IMR-90 (cell line): ENCODE measurements at regions not wholly inside any gene's neighbourhood (a gene's known extent, or its start where the extent isn't known, plus 50 kb on each side); places are given as distances from the start of the nearest gene placed in this dataset.

Source experiments
- ATAC-seq: fragments of 200-7000 bp; cut with Tn5 transposase; 2 replicates; pipeline ENCODE4 v1.9.1; 2020; ENCODE audit warnings: low read depth, mild to moderate bottlenecking, moderate library complexity
- BruUV-seq: library from RNA; stranded (reverse); fragments of 400-500 nt; replicated peaks from 2 replicates; lab custom pipeline; 2021; lab: Mats Ljungman, UMichigan
- CTCF ChIA-PET: fragments of 300-600 bp; formaldehyde crosslinking; extraction: SDS; loops from one replicate; lab custom pipeline; 2021; ENCODE audit warnings: antibody characterized with exemption; lab: Yijun Ruan, JAX
- POLR2A ChIA-PET: fragments of 300-600 bp; sonication (Branson Sonifier 250); formaldehyde crosslinking; loops from one replicate; lab custom pipeline; 2022; ENCODE audit warnings: antibody characterized with exemption; ENCODE audit not compliant: unreplicated experiment; lab: Charles Lee
- DNase-seq: peaks from one replicate; pipeline ENCODE4 v3.0.0; 2013
- H2AFZ ChIP-seq: replicated peaks from 2 replicates; pipeline ENCODE3; 2013; ENCODE audit warnings: low read length, mild to moderate bottlenecking; ENCODE audit not compliant: poor library complexity
- H2AK5ac ChIP-seq: 2 replicates; pipeline ENCODE4 v1.6.1; 2013; ENCODE audit warnings: low read depth, low read length, inconsistent platforms
- H2AK9ac ChIP-seq: replicated peaks from 2 replicates; pipeline ENCODE3; 2013; ENCODE audit warnings: mild to moderate bottlenecking, low read depth, low read length, moderate library complexity; ENCODE audit not compliant: poor library complexity
- H2BK120ac ChIP-seq: 2 replicates; pipeline ENCODE4 v1.6.1; 2013; ENCODE audit warnings: low read depth, low read length, inconsistent platforms
- H2BK15ac ChIP-seq: 3 replicates; pipeline ENCODE4 v1.6.1; 2013; ENCODE audit warnings: low read depth, low read length, inconsistent platforms
- H2BK20ac ChIP-seq: 2 replicates; pipeline ENCODE4 v1.6.1; 2013; ENCODE audit warnings: low read depth, mild to moderate bottlenecking, inconsistent platforms, low read length, moderate library complexity
- H2BK5ac ChIP-seq: 2 replicates; pipeline ENCODE4 v1.6.1; 2013; ENCODE audit warnings: mild to moderate bottlenecking, low read depth, low read length, inconsistent platforms; ENCODE audit not compliant: poor library complexity, severe bottlenecking
- H3K14ac ChIP-seq: replicated peaks from 2 replicates; pipeline ENCODE4 v1.6.1; 2013; ENCODE audit warnings: low read depth, low read length, inconsistent platforms
- H3K18ac ChIP-seq: 2 replicates; pipeline ENCODE4 v1.6.1; 2013; ENCODE audit warnings: low read depth, low read length, control low read depth
- H3K23ac ChIP-seq: 2 replicates; pipeline ENCODE4 v1.6.1; 2013; ENCODE audit warnings: low read depth, low read length, inconsistent platforms
- H3K27ac ChIP-seq: 2 replicates; pipeline ENCODE4 v1.5.1; 2013; ENCODE audit warnings: mild to moderate bottlenecking, control low read depth, low read length; ENCODE audit not compliant: insufficient read depth
- H3K27me3 ChIP-seq: 2 replicates; pipeline ENCODE4 v1.6.1; 2013; ENCODE audit warnings: low read length; ENCODE audit not compliant: control insufficient read depth, insufficient read depth
- H3K36me3 ChIP-seq: 2 replicates; pipeline ENCODE4 v1.6.1; 2013; ENCODE audit warnings: low read length, mixed read lengths; ENCODE audit not compliant: control insufficient read depth, insufficient read depth
- H3K4ac ChIP-seq: 2 replicates; pipeline ENCODE4 v1.6.1; 2013; ENCODE audit warnings: low read depth, low read length, inconsistent platforms
- H3K4me1 ChIP-seq: 2 replicates; pipeline ENCODE4 v1.6.1; 2013; ENCODE audit warnings: low read length, mixed read lengths; ENCODE audit not compliant: control insufficient read depth, insufficient read depth
- H3K4me2 ChIP-seq: 2 replicates; pipeline ENCODE4 v1.6.1; 2013; ENCODE audit warnings: low read depth, mild to moderate bottlenecking, control low read depth, low read length, moderate library complexity
- H3K4me3 ChIP-seq: 2 replicates; pipeline ENCODE4 v1.5.1; 2013; ENCODE audit warnings: low read depth, mild to moderate bottlenecking, control low read depth, low read length, moderate library complexity; ENCODE audit not compliant: insufficient read depth
- H3K56ac ChIP-seq: 2 replicates; pipeline ENCODE4 v1.6.1; 2013; ENCODE audit warnings: low read length, inconsistent platforms; ENCODE audit not compliant: insufficient read depth; ENCODE audit errors: extremely low read depth
- H3K79me1 ChIP-seq, 2 experiments: 2 replicates each; pipeline ENCODE4 v1.6.1; 2013; ENCODE audit warnings: low read length in 2 of 2, inconsistent platforms in 1 of 2, low read depth in 1 of 2
- H3K9ac ChIP-seq: 2 replicates; pipeline ENCODE4 v1.6.1; 2013; ENCODE audit warnings: low read depth, low read length, control low read depth
- H3K9me1 ChIP-seq: 2 replicates; pipeline ENCODE4 v1.6.1; 2013; ENCODE audit warnings: low read length, inconsistent platforms; ENCODE audit not compliant: insufficient read depth
- H3K9me3 ChIP-seq: 2 replicates; pipeline ENCODE4 v1.6.1; 2013; ENCODE audit warnings: low read length; ENCODE audit not compliant: control insufficient read depth, insufficient read depth
- H4K20me1 ChIP-seq: 2 replicates; pipeline ENCODE4 v1.6.1; 2013; ENCODE audit warnings: low read length, inconsistent platforms; ENCODE audit not compliant: insufficient read depth
- H4K5ac ChIP-seq: 2 replicates; pipeline ENCODE4 v1.6.1; 2013; ENCODE audit warnings: mild to moderate bottlenecking, low read depth, low read length, control low read depth
- H4K8ac ChIP-seq, 2 experiments: 2 replicates each; pipeline ENCODE4 v1.6.1; 2013; ENCODE audit warnings: low read depth in 2 of 2, low read length in 2 of 2, control low read depth in 1 of 2, inconsistent platforms in 1 of 2
- H4K91ac ChIP-seq: 2 replicates; pipeline ENCODE4 v1.6.1; 2013; ENCODE audit warnings: low read depth, low read length, inconsistent platforms; ENCODE audit not compliant: insufficient read depth
- BHLHE40 ChIP-seq: fragments of 150-350 bp; IDR thresholded peaks from 2 replicates; pipeline ENCODE4 v1.6.1; 2016; ENCODE audit warnings: mild to moderate bottlenecking, low read depth, low read length
- CEBPB ChIP-seq: IDR thresholded peaks from 2 replicates; pipeline ENCODE4 v1.6.1; 2012; ENCODE audit warnings: low read depth, low read length, improper control_type of control experiment
- CHD1 ChIP-seq: IDR thresholded peaks from 2 replicates; pipeline ENCODE4 v1.6.1; 2012; ENCODE audit warnings: low read depth, low read length, improper control_type of control experiment
- FOS ChIP-seq: fragments of 150-350 bp; IDR thresholded peaks from 2 replicates; pipeline ENCODE4 v1.6.1; 2016; ENCODE audit warnings: low read depth, low read length
- MAFK ChIP-seq: IDR thresholded peaks from 2 replicates; pipeline ENCODE4 v1.6.1; 2012; ENCODE audit warnings: low read depth, low read length, improper control_type of control experiment
- MAZ ChIP-seq: IDR thresholded peaks from 2 replicates; pipeline ENCODE4 v1.6.1; 2012; ENCODE audit warnings: low read depth, mild to moderate bottlenecking, low read length, improper control_type of control experiment, moderate library complexity, borderline replicate concordance
- MXI1 ChIP-seq: IDR thresholded peaks from 2 replicates; pipeline ENCODE4 v1.6.1; 2012; ENCODE audit warnings: low read depth, mild to moderate bottlenecking, low read length, moderate library complexity, borderline replicate concordance
- NFE2L2 ChIP-seq: fragments of 150-350 bp; IDR thresholded peaks from 2 replicates; pipeline ENCODE4 v1.6.1; 2016; ENCODE audit warnings: low read depth, mild to moderate bottlenecking, low read length
- POLR2A ChIP-seq: IDR thresholded peaks from 2 replicates; pipeline ENCODE4 v1.6.1; 2012; ENCODE audit warnings: mild to moderate bottlenecking, low read depth, low read length
- RAD21 ChIP-seq: IDR thresholded peaks from 2 replicates; pipeline ENCODE4 v1.6.1; 2012; ENCODE audit warnings: low read length, improper control_type of control experiment
- RCOR1 ChIP-seq: IDR thresholded peaks from 2 replicates; pipeline ENCODE4 v1.6.1; 2012; ENCODE audit warnings: mild to moderate bottlenecking, low read length, improper control_type of control experiment; ENCODE audit not compliant: insufficient replicate concordance
- RFX5 ChIP-seq: IDR thresholded peaks from 2 replicates; pipeline ENCODE4 v1.8.0; 2012; ENCODE audit warnings: low read depth, mild to moderate bottlenecking, low read length, moderate library complexity
- SMC3 ChIP-seq: fragments of 150-350 bp; IDR thresholded peaks from 2 replicates; pipeline ENCODE4 v1.6.1; 2016; ENCODE audit warnings: low read depth, mild to moderate bottlenecking, antibody characterized with exemption, low read length, moderate library complexity
- WGBS, 2 experiments: methylation state at CpG; one replicate each; pipeline versions ENCODE4 v1.1.5 to v1.1.7; 2013; ENCODE audit warnings: missing lambda C conversion rate in 2 of 2; ENCODE audit not compliant: insufficient read length in 1 of 2; ENCODE audit errors: extremely low coverage in 2 of 2; 5-methylcytosine and 5-hydroxymethylcytosine counted together
- dilution Hi-C: fragments of 300-500 bp; cut with HindIII; formaldehyde crosslinking; loops from one replicate; pipeline ENCODE4 v1.14.3; 2018; ENCODE audit warnings: low sequenced_read_pairs; ENCODE audit not compliant: unreplicated experiment
- in situ Hi-C: fragments of 300-500 bp; cut with MboI; formaldehyde crosslinking; loops from 3 replicates; pipeline ENCODE4 v1.14.3; 2019; ENCODE audit warnings: low sequenced_read_pairs, inconsistent platforms, mixed read lengths
- intact Hi-C: fragments of 100-400 bp; cut with micrococcal nuclease; formaldehyde crosslinking; loops from 2 replicates; pipeline ENCODE4 v1.10.0; 2022
- TF ChIP-seq, protein P1 (sequence below): conservative IDR thresholded peaks from 2 replicates; pipeline ENCODE4 v1.5.1; 2012; ENCODE audit warnings: mild to moderate bottlenecking, low read depth, low read length, improper control_type of control experiment
- TF ChIP-seq, protein P2 (sequence below): fragments of 150-350 bp; IDR thresholded peaks from 2 replicates; pipeline ENCODE4 v1.6.1; 2017; ENCODE audit warnings: mild to moderate bottlenecking, antibody characterized with exemption, low read length, low read depth
- TF ChIP-seq, protein P3 (sequence below): fragments of 150-350 bp; IDR thresholded peaks from 2 replicates; pipeline ENCODE4 v1.6.1; 2016; ENCODE audit warnings: low read depth, mild to moderate bottlenecking, low read length, moderate library complexity, borderline replicate concordance

DNA sequence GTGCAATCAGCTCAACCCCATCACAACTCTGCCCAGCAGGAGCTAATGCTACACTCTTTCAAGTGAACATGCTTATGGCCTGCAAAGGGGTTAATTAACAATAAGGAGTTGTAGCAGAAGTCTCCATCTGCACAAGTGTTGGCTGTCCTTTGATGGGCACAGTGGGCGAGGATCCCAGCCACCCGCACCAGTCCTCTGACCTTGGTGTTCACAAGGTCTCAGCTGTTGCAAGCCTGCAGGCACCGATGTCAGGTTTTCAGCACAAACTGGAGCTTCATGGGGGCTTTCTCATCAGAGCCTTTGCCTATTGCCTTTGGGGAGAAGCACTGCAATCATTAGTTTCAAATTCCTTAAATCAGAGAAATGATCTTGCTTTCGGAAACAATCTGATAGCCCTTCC lies 60.9 kb upstream of the TMEM178A start:
- no peaks in the 10 kb centered on the region for H4K20me1 ChIP-seq
- H3K23ac ChIP-seq, result no peak overlapping the region
- no peaks in the 10 kb centered on the region for H3K36me3 ChIP-seq
- H2BK15ac ChIP-seq, result no peak overlapping the region
- intact Hi-C loops, result no loop called here
- no peak overlapping the region for H2BK120ac ChIP-seq
- no peak overlapping the region for H3K18ac ChIP-seq
- dilution Hi-C loops, result no loop called here
- no peak overlapping the region for H3K14ac ChIP-seq
- no peak overlapping the region for H3K4me3 ChIP-seq
- in situ Hi-C loops, result no loop called here
- ChIA-PET POLR2A (no interaction called here), CTCF (interaction anchor here (2.5 kb wide), 1 partner anchor 11 kb away, joined by 10 read pairs; no protein-coding TSS in a partner anchor)
- H2BK20ac ChIP-seq, result no peak overlapping the region
- no peak overlapping the region for H3K9ac ChIP-seq
- no peak overlapping the region for H2AFZ ChIP-seq
- no peak overlapping the region for H3K4ac ChIP-seq
- no peak overlapping the region for H3K56ac ChIP-seq
- H2BK5ac ChIP-seq, result no peak overlapping the region
- no peaks in the 10 kb centered on the region for H3K9me3 ChIP-seq
- H4K5ac ChIP-seq, result no peak overlapping the region
- H3K4me2 ChIP-seq, result no peak overlapping the region
- ATAC-seq (no peak), DNase-seq (no peak)
- H3K9me1 ChIP-seq, result no peaks in the 10 kb centered on the region; the same call in 1 of the 2 replicates
- BruUV-seq, result no TSS peak
- H3K27ac ChIP-seq, result no peak overlapping the region
- H4K8ac ChIP-seq, result no peak overlapping the region
- H3K4me1 ChIP-seq, result peaks cover 2% of the 10 kb centered on the region; the same call in 1 of the 2 replicates
- no peak overlapping the region for H2AK9ac ChIP-seq
- no peaks in the 10 kb centered on the region for H3K79me1 ChIP-seq
- no peak overlapping the region for H2AK5ac ChIP-seq
- TF ChIP-seq, protein P1, sequence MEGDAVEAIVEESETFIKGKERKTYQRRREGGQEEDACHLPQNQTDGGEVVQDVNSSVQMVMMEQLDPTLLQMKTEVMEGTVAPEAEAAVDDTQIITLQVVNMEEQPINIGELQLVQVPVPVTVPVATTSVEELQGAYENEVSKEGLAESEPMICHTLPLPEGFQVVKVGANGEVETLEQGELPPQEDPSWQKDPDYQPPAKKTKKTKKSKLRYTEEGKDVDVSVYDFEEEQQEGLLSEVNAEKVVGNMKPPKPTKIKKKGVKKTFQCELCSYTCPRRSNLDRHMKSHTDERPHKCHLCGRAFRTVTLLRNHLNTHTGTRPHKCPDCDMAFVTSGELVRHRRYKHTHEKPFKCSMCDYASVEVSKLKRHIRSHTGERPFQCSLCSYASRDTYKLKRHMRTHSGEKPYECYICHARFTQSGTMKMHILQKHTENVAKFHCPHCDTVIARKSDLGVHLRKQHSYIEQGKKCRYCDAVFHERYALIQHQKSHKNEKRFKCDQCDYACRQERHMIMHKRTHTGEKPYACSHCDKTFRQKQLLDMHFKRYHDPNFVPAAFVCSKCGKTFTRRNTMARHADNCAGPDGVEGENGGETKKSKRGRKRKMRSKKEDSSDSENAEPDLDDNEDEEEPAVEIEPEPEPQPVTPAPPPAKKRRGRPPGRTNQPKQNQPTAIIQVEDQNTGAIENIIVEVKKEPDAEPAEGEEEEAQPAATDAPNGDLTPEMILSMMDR, result no peak
- TF ChIP-seq SMC3, result no peak
- no peak for TF ChIP-seq CHD1
- no peak for TF ChIP-seq BHLHE40
- TF ChIP-seq RCOR1, result no peak
- TF ChIP-seq RAD21, result no peak
- no peak for TF ChIP-seq MAFK
- TF ChIP-seq, protein P2, sequence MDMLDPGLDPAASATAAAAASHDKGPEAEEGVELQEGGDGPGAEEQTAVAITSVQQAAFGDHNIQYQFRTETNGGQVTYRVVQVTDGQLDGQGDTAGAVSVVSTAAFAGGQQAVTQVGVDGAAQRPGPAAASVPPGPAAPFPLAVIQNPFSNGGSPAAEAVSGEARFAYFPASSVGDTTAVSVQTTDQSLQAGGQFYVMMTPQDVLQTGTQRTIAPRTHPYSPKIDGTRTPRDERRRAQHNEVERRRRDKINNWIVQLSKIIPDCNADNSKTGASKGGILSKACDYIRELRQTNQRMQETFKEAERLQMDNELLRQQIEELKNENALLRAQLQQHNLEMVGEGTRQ, result no peak
- no peak for TF ChIP-seq RFX5
- no peak for TF ChIP-seq CEBPB
- TF ChIP-seq MAZ, result no peak
- TF ChIP-seq, protein P3, sequence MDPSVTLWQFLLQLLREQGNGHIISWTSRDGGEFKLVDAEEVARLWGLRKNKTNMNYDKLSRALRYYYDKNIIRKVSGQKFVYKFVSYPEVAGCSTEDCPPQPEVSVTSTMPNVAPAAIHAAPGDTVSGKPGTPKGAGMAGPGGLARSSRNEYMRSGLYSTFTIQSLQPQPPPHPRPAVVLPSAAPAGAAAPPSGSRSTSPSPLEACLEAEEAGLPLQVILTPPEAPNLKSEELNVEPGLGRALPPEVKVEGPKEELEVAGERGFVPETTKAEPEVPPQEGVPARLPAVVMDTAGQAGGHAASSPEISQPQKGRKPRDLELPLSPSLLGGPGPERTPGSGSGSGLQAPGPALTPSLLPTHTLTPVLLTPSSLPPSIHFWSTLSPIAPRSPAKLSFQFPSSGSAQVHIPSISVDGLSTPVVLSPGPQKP, result no peak
- no peak for TF ChIP-seq POLR2A
- TF ChIP-seq FOS, result no peak
- TF ChIP-seq MXI1, result no peak
- TF ChIP-seq NFE2L2, result no peak
- WGBS, 2 experiments, result 67% methylated on average over 1 of the region's 4 CpGs; no CpG with 5 or more reads in 1 of the 2 experiments
- H4K91ac ChIP-seq, result no peak overlapping the region
- peaks cover 4% of the 10 kb centered on the region; the same call in 1 of the 2 replicates for H3K27me3 ChIP-seq
